GM06990 (cell line): ENCODE measurements at regions not wholly inside any gene's neighbourhood (a gene's known extent, or its start where the extent isn't known, plus 50 kb on each side); places are given as distances from the start of the nearest gene placed in this dataset.
"Not testable (repeated sequence)": the region's sequence is repeated elsewhere in the genome, so short reads cannot be mapped to it uniquely, and the experiment has no call there.

Experiments used
- DNase-seq: peaks from one replicate; pipeline ENCODE4 v3.0.0-alpha.2; 2011; ENCODE audit not compliant: insufficient read length; ENCODE audit errors: extremely low read depth
- H3K27me3 ChIP-seq: replicated peaks from 2 replicates; pipeline ENCODE4 v1.6.0; 2011; ENCODE audit warnings: low read length; ENCODE audit not compliant: control insufficient read depth, insufficient read depth
- H3K36me3 ChIP-seq: 2 replicates; pipeline ENCODE4 v1.5.1; 2011; ENCODE audit warnings: low read length; ENCODE audit not compliant: control insufficient read depth, insufficient read depth
- H3K4me3 ChIP-seq: replicated peaks from 2 replicates; pipeline ENCODE4 v1.5.1; 2011; ENCODE audit warnings: low read depth, mild to moderate bottlenecking, control low read depth, low read length
- TF ChIP-seq, protein P1 (sequence below): IDR thresholded peaks from 2 replicates; pipeline ENCODE4 v1.5.1; 2011; ENCODE audit warnings: low read length, control low read depth, mild to moderate bottlenecking, inconsistent platforms; ENCODE audit not compliant: insufficient read depth, poor library complexity, severe bottlenecking

DNA sequence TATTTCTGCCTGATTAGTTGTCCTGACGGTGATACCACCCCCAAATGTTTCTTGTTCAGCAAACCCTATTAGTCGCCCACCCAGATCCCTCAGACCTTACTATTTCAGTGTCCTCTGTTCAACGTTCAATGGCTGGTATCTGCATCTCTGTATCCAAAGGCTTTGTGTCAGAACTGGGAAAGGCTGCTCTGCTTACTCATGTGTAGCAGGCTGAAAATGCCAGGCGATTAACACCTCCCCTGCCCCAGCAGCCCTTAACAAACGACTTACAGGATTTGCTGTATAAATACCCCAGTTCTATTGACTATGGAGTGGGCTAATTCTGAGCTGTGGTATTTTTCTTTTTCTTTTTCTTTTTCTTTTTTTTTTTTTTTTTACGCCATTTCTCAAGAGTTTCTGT, 415.0 kb downstream of the ZNF674 start:
- no peaks in the 10 kb centered on the region for H3K36me3 ChIP-seq
- no peak for DNase-seq
- TF ChIP-seq, protein P1, sequence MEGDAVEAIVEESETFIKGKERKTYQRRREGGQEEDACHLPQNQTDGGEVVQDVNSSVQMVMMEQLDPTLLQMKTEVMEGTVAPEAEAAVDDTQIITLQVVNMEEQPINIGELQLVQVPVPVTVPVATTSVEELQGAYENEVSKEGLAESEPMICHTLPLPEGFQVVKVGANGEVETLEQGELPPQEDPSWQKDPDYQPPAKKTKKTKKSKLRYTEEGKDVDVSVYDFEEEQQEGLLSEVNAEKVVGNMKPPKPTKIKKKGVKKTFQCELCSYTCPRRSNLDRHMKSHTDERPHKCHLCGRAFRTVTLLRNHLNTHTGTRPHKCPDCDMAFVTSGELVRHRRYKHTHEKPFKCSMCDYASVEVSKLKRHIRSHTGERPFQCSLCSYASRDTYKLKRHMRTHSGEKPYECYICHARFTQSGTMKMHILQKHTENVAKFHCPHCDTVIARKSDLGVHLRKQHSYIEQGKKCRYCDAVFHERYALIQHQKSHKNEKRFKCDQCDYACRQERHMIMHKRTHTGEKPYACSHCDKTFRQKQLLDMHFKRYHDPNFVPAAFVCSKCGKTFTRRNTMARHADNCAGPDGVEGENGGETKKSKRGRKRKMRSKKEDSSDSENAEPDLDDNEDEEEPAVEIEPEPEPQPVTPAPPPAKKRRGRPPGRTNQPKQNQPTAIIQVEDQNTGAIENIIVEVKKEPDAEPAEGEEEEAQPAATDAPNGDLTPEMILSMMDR: no peak

DNA sequence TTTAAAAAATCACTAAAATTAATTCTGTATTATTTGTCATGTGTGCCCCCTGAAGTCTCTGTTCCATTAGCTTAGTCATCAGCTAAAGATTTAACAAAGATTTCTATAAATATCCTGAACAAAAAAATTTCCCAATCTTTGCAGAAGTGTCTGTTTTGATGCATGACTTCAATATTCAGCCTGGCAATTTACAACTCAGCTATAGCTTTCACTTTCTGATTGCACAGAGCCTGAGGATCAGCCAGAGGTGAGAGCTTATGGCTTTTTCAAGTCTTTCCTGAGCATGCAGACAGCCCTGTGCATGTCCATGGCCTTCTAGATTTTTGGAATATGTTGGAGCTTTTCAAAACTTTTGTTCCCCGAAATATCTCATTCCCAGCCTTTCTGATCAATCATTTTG, 420.1 kb downstream of the ZNF674 start:
- TF ChIP-seq, protein P1: no peak
- no peak overlapping the region for H3K4me3 ChIP-seq
- no peak for DNase-seq
- H3K27me3 ChIP-seq: no peaks in the 10 kb centered on the region
- no peaks in the 10 kb centered on the region for H3K36me3 ChIP-seq

More for the DNA sequence above, 415.0 kb downstream of the ZNF674 start:
- H3K4me3 ChIP-seq: no peak overlapping the region
- H3K27me3 ChIP-seq: no peaks in the 10 kb centered on the region

DNA sequence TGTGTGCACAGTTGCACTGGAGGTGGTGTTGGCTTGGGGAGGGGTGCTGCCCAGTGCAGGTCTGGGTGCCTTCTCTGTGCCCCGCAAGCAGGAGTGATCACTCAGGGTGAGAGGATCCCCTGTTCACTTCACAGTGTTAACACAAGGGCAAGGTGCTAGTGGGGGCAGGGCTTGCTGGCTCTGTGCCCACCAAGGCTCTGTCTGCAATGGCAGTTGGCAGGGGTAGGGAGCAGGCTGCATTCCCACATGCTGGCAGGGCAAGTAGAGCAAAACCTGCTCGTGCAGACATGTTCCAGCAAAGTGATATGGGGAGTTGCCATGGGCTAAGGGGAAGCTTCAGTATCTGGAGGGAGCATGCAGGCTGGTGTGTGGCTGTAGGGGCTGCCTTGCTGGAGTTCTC, 428.0 kb downstream of the ZNF674 start:
- TF ChIP-seq, protein P1: no peak
- Histone ChIP-seq H3K4me3 (no peak overlapping the region), H3K27me3 (no peaks in the 10 kb centered on the region), H3K36me3 (no peaks in the 10 kb centered on the region)
- DNase-seq: no peak

DNA sequence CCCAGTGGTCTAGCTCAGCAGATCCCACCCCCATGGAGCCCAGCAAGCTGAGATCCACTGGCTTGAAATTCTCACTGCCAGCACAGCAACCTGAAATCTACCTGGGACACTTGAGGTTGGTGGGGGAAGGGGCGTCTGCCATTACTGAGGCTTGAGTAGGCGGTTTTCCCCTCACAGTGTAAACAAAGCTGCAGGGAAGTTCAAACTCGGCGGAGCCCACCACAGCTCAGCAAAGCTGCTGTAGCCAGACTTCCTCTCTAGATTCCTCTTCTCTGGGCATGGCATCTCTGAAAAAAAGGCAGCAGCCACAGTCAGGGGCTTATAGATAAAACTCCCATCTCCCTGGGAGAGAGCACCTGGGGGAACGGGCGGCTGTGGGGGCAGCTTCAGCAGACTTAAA, 457.9 kb downstream of the ZNF674 start:
- not testable (repeated sequence) for DNase-seq, H3K4me3 ChIP-seq, H3K36me3 ChIP-seq, H3K27me3 ChIP-seq

DNA sequence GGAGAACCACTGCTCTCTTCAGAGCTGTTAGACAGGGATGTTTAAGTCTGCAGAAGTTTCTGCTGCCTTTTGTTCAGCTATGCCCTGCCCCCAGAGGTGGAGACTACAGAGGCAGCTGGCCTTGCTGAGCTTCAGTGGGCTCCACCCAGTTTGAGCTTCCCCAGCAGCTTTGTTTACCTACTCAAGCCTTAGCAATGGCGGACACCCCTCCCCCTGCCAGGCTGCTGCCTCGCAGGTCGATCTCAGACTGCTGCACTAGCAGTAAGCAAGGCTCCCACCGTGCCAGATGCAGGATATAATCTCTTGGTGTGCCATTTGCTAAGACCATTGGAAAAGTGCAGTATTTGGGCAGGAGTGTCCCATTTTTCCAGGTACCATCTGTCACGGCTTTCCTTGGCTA, 465.1 kb downstream of the ZNF674 start:
- H3K4me3 ChIP-seq, DNase-seq, H3K27me3 ChIP-seq, H3K36me3 ChIP-seq: not testable (repeated sequence)

DNA sequence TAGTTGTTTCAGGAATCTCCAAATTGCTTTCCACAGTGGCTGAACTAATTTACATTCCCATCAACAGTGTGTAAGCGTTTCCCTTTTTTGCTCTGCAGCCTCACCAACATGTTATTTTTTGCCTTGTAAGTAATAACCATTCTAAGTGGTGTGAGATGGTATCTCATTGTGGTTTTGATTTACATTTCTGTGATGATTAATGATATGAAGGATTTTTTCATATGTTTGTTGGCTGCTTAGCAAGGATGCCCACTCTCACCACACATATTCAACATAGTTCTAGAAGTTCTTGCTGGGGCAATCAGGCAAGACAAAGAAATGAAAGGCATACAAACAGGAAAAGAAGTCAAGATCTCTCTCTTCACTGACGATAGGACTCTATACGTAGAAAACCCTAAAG, 472.4 kb downstream of the ZNF674 start:
- Histone ChIP-seq H3K4me3 (no peak overlapping the region), H3K27me3 (no peaks in the 10 kb centered on the region)

DNA sequence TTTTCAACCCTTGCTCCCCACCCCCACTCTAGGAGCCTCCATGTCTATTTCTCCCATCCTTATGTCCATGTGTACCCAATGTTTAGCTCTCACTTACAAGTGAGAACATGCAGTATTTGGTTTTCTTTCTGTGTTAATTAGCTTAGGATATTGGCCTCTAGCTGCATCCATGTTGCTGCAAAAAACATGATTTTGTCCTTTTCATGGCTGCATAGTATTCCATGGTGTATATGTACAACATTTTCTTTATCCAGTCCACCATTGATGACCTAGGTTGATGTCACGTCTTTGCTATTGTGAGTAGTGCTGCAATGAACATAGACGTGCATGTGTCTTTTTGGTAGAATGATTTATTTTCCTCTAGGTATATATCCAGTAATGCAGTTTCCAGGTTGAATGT, 472.8 kb downstream of the ZNF674 start:
- Histone ChIP-seq H3K4me3 (no peak overlapping the region), H3K27me3 (no peaks in the 10 kb centered on the region), H3K36me3 (no peaks in the 10 kb centered on the region)
- TF ChIP-seq, protein P1: no peak
- no peak for DNase-seq

More for the DNA sequence above, 472.4 kb downstream of the ZNF674 start:
- no peaks in the 10 kb centered on the region for H3K36me3 ChIP-seq
- TF ChIP-seq, protein P1: no peak
- no peak for DNase-seq
